Aorta (tissue), 5 donors: ENCODE measurements at regions not wholly inside any gene's neighbourhood (a gene's known extent, or its start where the extent isn't known, plus 50 kb on each side); places are given as distances from the start of the nearest gene placed in this dataset.

Source experiments
- ATAC-seq: fragments of 200-7000 bp; cut with Tn5 transposase; one replicate; pipeline ENCODE4 v1.9.1; 2022; ENCODE audit warnings: moderate library complexity; ENCODE audit not compliant: low FRiP score
- DNase-seq, 2 donors: peaks; one replicate each; pipeline ENCODE4 v3.0.0-alpha.2; 2020
- H3K27ac ChIP-seq, 2 donors: one replicate each; pipeline ENCODE4 v1.5.1; 2013; ENCODE audit warnings: low read length in 2 of 2, mild to moderate bottlenecking in 2 of 2, moderate library complexity in 2 of 2, control low read depth in 1 of 2, inconsistent platforms in 1 of 2, low read depth in 1 of 2
- H3K27me3 ChIP-seq, 2 donors: one replicate each; pipeline ENCODE4 v1.6.1; 2013; ENCODE audit warnings: control low read depth in 1 of 2, low read length in 1 of 2, mild to moderate bottlenecking in 1 of 2, moderate library complexity in 1 of 2; ENCODE audit not compliant: insufficient read depth in 2 of 2, control insufficient read depth in 1 of 2
- H3K36me3 ChIP-seq, 2 donors: one replicate each; pipeline ENCODE4 v1.6.1; 2013; ENCODE audit warnings: control low read depth in 1 of 2, low read length in 1 of 2, mild to moderate bottlenecking in 1 of 2; ENCODE audit not compliant: insufficient read depth in 2 of 2, control insufficient read depth in 1 of 2
- H3K4me1 ChIP-seq, 2 donors: one replicate each; pipeline ENCODE4 v1.6.1; 2013; ENCODE audit warnings: low read length in 2 of 2, control low read depth in 1 of 2, mild to moderate bottlenecking in 1 of 2, moderate library complexity in 1 of 2; ENCODE audit not compliant: insufficient read depth in 2 of 2, control insufficient read depth in 1 of 2
- H3K4me3 ChIP-seq, 2 donors: one replicate each; pipeline ENCODE4 v1.5.1; 2013; ENCODE audit warnings: low read length in 2 of 2, control low read depth in 1 of 2, mild to moderate bottlenecking in 1 of 2
- H3K9me3 ChIP-seq: one replicate; pipeline ENCODE4 v1.6.1; 2013; ENCODE audit warnings: mild to moderate bottlenecking, low read length; ENCODE audit not compliant: control insufficient read depth
- WGBS, 2 donors: extraction: QIAGEN DNeasy Blood & Tissue Kit; methylation state at CpG; one replicate each; pipeline ENCODE4 v1.1.7; 2013; 5-methylcytosine and 5-hydroxymethylcytosine counted together
- intact Hi-C, 2 donors: fragments of 100-400 bp; cut with DNase I; formaldehyde crosslinking; loops; one replicate each; pipeline versions ENCODE4 v1.14.2 to v1.15.0; 2022
- donor health status: healthy with polysubstance abuse.
- donor health status: Bipolar disorder and iron deficiency.
- donor health status: DM: no; HTN: no; CAD: no.
- donor health status: DM: no; HTN: no; CAD: no.
- donor health status: DM: yes; HTN: yes; CAD: no.

DNA sequence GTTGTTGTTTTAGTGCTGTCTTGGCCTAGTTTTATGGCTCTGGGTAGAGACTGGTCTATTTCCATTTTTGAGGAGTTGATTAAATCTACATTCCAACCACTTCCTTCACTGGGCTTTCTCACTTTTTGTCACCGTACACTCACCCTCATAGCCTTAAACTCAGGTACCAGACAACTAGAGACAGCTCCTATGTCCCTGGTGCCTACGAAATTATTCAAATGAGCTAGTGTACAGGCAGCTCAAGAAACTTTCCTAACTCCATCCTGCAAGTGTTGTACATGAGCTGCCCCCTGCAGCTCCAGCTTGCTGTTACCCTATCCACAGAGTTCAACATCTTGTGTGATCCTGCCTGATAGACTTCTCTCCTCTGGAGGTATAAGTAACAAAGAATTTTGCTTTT lies 704.8 kb upstream of the RGS18 start:
- H3K4me1 ChIP-seq: no peaks in the 10 kb centered on the region
- WGBS, 2 donors: 66 to 77% methylated on average over 2 of the region's 2 CpGs
- intact Hi-C loops: no loop called here
- no peaks in the 10 kb centered on the region for H3K9me3 ChIP-seq
- H3K4me3 ChIP-seq: no peak overlapping the region
- ATAC-seq (no peak), DNase-seq (no peak)
- no peaks in the 10 kb centered on the region for H3K27me3 ChIP-seq
- no peak overlapping the region for H3K27ac ChIP-seq
- H3K36me3 ChIP-seq: no peaks in the 10 kb centered on the region

GRCh38 chr1:191457889-191458288 lies 700.4 kb upstream of the RGS18 start:
- ATAC-seq (no peak), DNase-seq (no peak)
- 60 to 62% methylated on average over 3 of the region's 3 CpGs for WGBS, 2 donors
- Histone ChIP-seq H3K27ac (no peak overlapping the region), H3K36me3 (no peaks in the 10 kb centered on the region), H3K4me3 (no peak overlapping the region), H3K9me3 (no peaks in the 10 kb centered on the region), H3K4me1 (no peaks in the 10 kb centered on the region), H3K27me3 (no peaks in the 10 kb centered on the region)
- intact Hi-C loops: no loop called here

- Histone ChIP-seq H3K4me1 (no peaks in the 10 kb centered on the region), H3K27me3 (no peaks in the 10 kb centered on the region), H3K27ac (no peak overlapping the region), H3K4me3 (no peak overlapping the region), H3K36me3 (no peaks in the 10 kb centered on the region), H3K9me3 (no peaks in the 10 kb centered on the region)
- intact Hi-C loops: no loop called here
- DNase-seq: no peak
- ATAC-seq: no peak
These were observed 698.0 kb upstream of the RGS18 start for GRCh38 chr1:191460234-191460633.

GRCh38 chr1:191483988-191484387 lies 674.3 kb upstream of the RGS18 start:
- H3K4me1 ChIP-seq: no peaks in the 10 kb centered on the region
- intact Hi-C loops: no loop called here
- H3K27me3 ChIP-seq: no peaks in the 10 kb centered on the region
- no peaks in the 10 kb centered on the region for H3K36me3 ChIP-seq
- DNase-seq (no peak), ATAC-seq (no peak)
- no peak overlapping the region for H3K27ac ChIP-seq
- WGBS, 2 donors: 89 to 95% methylated on average over 3 of the region's 3 CpGs
- no peaks in the 10 kb centered on the region for H3K9me3 ChIP-seq
- no peak overlapping the region for H3K4me3 ChIP-seq

- H3K27me3 ChIP-seq: no peaks in the 10 kb centered on the region
- H3K36me3 ChIP-seq: no peaks in the 10 kb centered on the region
- H3K4me3 ChIP-seq: no peak overlapping the region
- 78 to 83% methylated on average over 2 of the region's 2 CpGs for WGBS, 2 donors
- ATAC-seq: no peak
- no peaks in the 10 kb centered on the region for H3K4me1 ChIP-seq
- H3K27ac ChIP-seq: no peak overlapping the region
- no peak for DNase-seq
- intact Hi-C loops: no loop called here
- H3K9me3 ChIP-seq: no peaks in the 10 kb centered on the region
These were observed 668.0 kb upstream of the RGS18 start for GRCh38 chr1:191490303-191490702.

DNA sequence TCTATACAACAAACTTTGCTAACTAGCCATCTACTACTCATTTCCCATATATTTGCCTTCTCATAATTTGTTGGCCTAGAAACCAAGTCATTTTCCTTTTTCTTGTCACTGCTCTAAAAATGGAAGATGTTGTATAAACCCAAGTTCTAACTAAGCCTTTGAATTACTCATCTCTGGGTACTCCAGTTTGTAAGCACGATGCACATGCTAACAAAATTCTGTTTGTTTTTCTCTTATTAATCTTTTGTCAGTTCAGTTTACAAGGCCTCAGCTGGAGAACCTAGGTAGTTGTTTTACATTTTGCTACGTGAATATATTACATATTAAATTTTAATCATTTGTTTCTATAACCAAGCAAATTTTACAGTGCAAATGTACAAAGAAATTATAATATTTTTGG lies 663.2 kb upstream of the RGS18 start:
- H3K4me3 ChIP-seq: no peak overlapping the region
- H3K27me3 ChIP-seq: no peaks in the 10 kb centered on the region
- DNase-seq (no peak), ATAC-seq (no peak)
- no peaks in the 10 kb centered on the region for H3K9me3 ChIP-seq
- no peaks in the 10 kb centered on the region for H3K36me3 ChIP-seq
- WGBS, 2 donors: 82 to 84% methylated on average over 2 of the region's 2 CpGs
- H3K27ac ChIP-seq: no peak overlapping the region
- intact Hi-C loops: no loop called here
- H3K4me1 ChIP-seq: no peaks in the 10 kb centered on the region

- no peaks in the 10 kb centered on the region for H3K4me1 ChIP-seq
- no peak for ATAC-seq
- intact Hi-C loops: no loop called here
These were observed 659.9 kb upstream of the RGS18 start for GRCh38 chr1:191498318-191498717.

DNA sequence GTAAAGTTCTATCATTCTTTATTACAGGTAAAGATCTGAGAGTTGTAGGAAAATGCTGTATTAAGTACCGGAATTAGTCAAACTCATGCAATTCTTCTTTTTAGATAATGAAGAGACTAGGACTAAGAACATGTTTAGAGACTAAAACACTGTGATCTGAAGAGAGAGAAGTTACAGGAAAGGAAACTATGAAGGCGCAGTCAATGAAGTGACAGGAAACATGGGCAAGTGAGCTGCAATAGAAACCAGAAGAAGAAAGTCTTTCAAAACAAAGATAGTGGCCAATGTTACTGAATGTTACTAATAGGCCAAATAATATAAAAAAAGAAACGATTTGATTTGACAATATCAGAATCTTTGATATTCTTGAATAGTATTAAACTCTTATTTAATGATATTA lies 659.4 kb upstream of the RGS18 start:
- no peaks in the 10 kb centered on the region for H3K9me3 ChIP-seq
- no peaks in the 10 kb centered on the region for H3K27me3 ChIP-seq
- no peaks in the 10 kb centered on the region for H3K36me3 ChIP-seq
- intact Hi-C loops: no loop called here
- H3K4me3 ChIP-seq: no peak overlapping the region
- DNase-seq (no peak), ATAC-seq (no peak)
- H3K27ac ChIP-seq: no peak overlapping the region
- H3K4me1 ChIP-seq: no peaks in the 10 kb centered on the region
- 79 to 86% methylated on average over 3 of the region's 3 CpGs for WGBS, 2 donors

More at GRCh38 chr1:191498318-191498717, 659.9 kb upstream of the RGS18 start:
- Histone ChIP-seq H3K27me3 (no peaks in the 10 kb centered on the region), H3K4me3 (no peak overlapping the region), H3K27ac (no peak overlapping the region), H3K9me3 (no peaks in the 10 kb centered on the region), H3K36me3 (no peaks in the 10 kb centered on the region)
- no peak for DNase-seq

- intact Hi-C loops: no loop called here
- no peak overlapping the region for H3K4me3 ChIP-seq
- no peak for ATAC-seq
- H3K4me1 ChIP-seq: no peaks in the 10 kb centered on the region
- H3K27ac ChIP-seq: no peak overlapping the region
- no peaks in the 10 kb centered on the region for H3K27me3 ChIP-seq
- no peaks in the 10 kb centered on the region for H3K9me3 ChIP-seq
- no peaks in the 10 kb centered on the region for H3K36me3 ChIP-seq
- no peak for DNase-seq
These were observed 653.3 kb upstream of the RGS18 start for GRCh38 chr1:191504999-191505398.

DNA sequence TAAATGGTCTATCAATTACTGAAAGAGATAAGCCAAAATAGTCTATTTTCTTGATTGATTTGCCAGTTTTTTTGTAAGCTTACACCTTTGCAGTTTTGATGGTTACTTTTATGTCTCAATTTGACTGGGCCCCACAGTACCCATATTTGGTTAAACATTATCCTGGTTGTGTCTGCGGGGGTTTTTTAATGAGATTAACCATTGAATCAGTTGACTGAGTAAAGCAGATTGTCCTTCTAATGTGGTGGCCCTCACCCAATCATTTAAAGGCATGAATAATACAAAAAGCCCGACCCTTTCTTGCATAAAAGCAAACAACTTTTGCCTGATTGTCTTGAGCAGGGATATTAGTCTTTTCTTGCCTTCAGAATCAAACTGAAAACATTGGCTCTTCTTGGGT lies 650.0 kb upstream of the RGS18 start:
- Histone ChIP-seq H3K4me1 (no peaks in the 10 kb centered on the region), H3K9me3 (no peaks in the 10 kb centered on the region), H3K4me3 (no peak overlapping the region), H3K27me3 (no peaks in the 10 kb centered on the region), H3K36me3 (no peaks in the 10 kb centered on the region), H3K27ac (no peak overlapping the region)
- WGBS, 2 donors: 81 to 83% methylated on average over 2 of the region's 2 CpGs
- no peak for DNase-seq
- ATAC-seq: no peak
- intact Hi-C loops: no loop called here
